ENCODE measurements at regions not wholly inside any gene's neighbourhood (a gene's known extent, or its start where the extent isn't known, plus 50 kb on each side); places are given as distances from the start of the nearest gene placed in this dataset.

DNA sequence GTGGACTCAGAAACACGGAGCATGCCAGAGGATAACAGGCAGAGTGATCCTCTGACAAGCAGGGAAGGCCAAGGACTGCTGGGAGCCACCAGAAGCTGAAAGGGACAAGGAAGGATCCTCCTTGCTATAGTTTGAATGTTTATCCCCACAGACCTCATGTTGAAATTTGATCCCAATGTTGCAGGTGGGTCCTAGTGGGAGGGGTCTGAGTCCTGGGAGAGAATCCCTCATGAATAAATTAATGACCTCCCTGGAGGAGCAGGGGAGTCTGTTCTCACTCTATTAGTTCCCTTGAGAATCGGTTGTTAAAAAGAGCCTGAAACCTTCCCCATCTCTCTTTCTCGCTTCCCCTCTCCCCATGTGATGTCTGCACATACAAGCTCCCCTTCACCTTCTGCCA lies 124.4 kb downstream of the FBXO15 start:
- no peak for DNase-seq (ENCODE audit: low read depth)

DNA sequence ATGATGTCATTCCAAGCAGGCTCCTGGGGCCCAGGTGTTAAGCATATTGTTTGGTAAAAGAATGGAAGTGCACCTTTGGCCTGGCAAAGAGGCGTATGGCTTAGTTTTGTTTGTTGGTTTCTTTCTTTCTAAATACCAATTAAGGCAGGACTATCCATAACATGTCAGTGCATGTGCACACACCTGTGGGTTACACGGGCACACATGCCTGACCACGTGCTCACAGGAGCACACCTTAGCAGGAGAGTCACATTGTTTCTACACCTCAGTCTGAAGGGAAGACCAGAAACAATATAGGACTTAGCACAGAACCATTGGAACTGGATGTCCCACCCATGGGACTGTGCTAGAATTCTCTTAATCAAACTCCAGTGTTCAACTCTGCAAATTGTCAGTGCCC lies 127.8 kb downstream of the FBXO15 start:
- no peak for DNase-seq (ENCODE audit: low read depth)

DNA sequence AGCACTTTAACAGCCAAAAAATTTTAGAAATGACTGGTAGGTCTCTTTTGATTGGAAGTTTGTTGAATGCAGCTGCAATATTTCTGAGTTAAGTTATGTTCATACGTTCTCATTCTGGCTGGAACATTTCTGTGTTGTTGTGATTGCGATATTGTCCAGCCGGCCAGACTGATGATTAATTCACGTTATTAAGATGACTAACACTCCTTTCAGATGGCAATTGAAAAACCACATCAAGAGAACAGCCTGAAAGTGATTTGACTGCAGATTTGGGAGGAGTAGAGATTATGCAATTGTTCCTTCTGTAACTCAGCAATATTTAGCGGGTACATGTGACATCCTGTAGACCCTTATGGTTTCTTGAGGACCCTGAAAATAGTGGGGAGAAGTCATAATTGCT lies 133.7 kb downstream of the FBXO15 start:
- DNase-seq (ENCODE audit: low read depth), result peak; percentile 89

DNA sequence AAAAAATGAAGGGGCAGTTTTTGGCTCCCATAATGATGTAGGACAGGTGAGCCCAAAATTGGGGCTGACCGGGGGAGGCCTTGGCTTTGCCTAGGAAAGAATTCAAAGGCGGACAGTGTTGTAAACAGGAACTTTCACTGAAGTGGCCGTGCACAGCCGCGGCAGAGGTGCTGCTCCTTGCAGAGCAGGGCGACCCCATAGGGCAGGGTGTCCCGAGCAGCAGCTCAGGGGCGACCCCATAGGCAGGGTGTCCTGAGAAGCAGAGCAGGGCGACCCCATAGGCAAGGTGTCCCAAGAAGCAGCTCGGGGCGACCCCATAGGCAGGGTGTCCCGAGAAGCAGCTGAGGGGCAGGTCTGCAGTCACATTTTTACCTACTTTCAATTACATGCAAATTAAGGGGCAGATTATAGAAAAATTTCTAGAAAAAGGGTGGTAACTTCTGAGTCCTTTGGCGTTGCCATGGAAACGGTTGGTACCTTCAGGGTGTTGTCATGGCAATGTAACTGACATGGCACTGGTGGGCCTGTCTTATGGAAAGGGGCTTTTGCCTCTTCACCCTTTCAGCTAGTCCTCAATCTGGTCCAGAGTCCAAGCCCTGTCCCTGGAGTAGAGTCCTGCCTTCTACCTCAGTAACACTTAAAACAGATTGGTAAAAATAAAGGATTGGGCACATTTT lies 134.5 kb downstream of the FBXO15 start:
- no peak for DNase-seq (ENCODE audit: low read depth)

DNA sequence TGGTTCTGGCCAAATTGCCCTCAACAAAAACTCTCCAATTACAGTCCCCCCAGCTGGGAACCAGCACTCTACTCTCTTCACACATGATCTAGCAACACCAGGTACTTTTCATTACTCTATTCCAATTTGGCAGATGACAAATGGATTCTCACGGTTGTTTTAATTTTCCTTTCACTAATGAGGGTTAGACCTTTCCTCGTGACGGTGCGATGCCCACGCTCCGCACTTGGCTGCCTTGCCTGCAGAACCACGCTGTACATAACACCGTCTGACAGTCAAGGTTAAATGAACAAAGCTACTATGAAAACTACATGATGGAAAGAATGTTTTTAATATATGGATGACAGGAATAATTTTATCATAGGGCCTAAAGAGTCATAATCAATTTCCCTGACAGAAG lies 141.5 kb downstream of the FBXO15 start:
- no peak for DNase-seq (ENCODE audit: low read depth)

DNA sequence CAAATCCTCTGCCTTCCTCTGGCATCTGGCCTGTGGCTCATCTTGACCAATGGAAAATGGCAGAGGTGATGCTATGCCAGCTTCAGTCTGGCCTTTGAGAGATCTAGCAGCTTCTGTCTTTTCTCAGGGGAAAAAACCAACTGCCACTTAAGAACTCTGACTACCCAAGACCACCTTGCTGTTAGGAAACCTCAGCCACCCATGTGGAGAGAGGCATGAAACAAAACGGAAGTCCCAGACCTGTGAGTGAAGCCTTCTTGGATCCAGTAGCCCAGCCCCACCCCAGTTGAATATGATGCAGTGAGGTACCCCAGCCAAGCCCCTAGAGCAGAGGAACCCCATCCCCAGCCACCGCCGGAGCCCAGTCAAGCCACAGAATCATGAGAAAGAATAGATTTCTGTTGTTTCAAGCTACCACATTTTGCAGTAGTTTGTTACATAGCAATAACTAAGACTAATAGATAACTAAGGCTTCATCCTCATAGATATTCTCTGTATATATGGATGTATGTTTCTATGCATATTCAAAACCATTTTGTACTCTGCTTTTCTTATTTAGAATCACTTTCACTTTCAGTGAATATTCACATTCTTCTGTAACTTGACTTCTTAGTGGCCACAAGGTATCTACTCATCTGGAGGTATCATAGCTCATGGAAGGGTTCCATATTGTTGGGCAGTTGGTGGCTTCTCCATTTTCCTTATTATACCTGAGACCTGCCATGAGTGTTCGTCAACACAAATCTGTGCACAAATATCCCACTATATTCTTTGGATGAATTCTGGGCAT lies 142.1 kb downstream of the FBXO15 start:
- no peak for DNase-seq (ENCODE audit: low read depth)

DNA sequence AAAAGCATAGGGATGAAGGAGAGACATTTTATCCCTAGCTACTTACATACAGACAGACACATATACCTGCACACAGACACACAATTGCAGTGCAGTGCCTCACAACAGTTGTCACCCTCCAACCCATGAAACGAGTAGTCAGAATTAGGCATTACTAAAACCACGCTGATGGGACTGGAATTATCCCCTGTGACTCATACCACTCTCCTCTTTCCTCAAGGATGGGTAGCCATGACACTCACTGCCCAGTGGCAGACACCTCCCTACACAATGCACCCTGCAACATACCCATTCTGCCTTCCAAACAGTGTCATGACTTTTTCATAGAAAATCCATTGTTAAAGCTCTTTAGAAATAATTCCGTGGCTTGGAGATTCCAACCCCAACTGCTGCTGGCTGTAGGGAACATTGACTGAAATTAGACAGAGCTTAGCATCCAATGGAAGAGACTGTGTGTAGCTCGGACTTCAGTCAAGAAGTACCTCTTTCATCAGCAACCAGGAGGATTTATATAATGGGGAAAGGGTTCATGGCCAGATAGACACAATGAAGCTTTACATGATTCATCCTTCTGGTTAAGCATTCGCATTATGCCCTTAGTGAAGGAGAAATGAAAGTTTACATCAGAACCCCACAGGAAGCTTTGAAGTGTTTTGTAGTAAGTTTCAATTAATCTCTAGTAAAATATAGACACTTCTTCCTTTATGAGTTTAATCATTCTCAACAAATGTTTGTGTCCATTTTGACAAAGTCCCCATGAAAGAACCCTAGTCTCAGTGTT lies 155.2 kb downstream of the FBXO15 start:
- DNase-seq (ENCODE audit: low read depth), result no peak

DNA sequence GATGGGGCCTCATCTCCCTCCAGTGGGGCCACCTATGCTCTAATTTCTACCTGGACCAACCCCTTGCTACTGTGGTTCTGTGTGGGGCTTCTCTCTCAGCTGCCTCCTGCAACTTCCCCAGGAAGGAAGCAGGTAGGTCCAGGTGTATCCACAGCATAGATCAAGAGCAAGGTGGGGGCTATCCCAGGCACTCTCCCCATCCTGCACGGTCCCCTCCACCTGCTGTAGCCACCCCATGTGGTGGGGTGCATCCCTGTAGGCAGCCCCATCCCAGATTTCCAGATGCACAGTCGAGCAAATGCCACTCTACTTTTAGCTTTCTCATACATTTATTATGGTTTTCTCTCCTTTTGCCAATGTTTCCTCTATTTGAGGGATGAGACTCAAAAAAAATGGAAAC lies 156.1 kb downstream of the FBXO15 start:
- no peak for DNase-seq (ENCODE audit: low read depth)

DNA sequence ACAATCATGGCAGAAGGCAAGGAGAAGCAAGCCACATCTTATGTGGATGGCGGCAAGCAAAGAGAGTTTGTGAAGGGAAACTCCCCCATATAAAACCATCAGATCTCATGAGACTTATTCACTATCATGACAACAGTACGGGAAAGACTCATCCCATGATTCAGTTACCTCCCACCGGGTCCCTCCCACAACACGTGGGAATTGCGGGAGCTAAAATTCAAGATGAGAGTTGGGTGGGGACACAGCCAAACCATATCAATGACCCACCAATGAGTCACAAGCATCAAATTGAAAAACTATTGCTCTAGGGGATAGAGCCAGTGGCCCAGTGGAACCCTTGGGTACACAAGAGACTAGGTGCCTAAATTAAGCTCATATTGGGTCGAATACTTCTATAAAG lies 157.4 kb downstream of the FBXO15 start:
- DNase-seq (ENCODE audit: low read depth), result no peak

DNA sequence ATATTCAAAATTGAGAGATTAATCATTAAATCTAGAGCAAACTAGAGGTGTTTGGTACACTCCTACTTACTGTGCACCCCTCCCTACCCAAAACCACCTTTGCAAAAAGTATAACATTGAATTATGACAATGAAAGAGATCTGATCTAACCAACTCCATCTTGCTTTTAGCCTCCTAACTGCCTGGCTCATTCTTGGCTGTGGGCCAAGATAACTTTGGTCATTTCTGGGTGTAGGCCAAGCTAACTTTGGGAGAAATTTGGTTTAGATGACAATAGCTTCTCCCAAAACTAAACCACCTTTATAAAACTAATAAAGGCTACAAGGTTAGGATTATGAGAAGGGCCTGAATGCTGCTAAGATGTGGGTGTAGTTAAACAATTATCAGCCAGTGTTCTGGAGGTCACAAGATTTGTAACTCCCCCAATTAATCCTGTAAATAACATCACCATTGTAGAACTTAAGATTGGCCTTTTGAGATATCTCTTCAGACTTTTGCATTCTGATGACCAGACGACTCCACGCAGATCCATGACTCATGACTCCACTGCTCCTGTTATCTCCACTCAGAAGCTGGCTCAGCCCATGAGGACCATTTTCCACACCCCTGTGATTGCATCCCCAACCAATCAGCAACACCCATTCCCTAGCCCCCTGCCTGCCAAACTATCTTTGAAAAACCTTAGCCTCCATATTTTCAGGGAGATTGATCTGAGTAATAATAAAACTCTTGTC lies 160.2 kb downstream of the FBXO15 start:
- peak; percentile 17 for DNase-seq (ENCODE audit: low read depth)

DNA sequence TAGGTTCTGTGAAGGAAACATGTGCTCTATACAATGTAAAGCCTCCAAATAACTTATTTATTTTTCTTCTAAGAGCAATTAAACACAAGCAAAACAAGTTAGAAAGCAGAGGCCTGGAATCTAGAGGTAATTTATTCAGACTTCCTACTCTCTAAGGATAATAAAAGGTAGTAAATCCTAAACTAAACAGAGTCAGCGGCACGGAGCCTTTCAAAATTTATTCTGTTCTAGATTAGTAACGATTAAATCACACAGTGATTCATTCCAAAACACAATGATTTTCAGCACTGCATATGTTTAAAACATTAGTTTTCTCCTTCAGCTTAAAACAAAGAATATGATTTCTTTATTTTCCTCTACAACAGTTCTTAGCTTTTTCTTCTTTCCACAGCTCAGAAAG lies 160.9 kb downstream of the FBXO15 start:
- no peak for DNase-seq (ENCODE audit: low read depth)

DNA sequence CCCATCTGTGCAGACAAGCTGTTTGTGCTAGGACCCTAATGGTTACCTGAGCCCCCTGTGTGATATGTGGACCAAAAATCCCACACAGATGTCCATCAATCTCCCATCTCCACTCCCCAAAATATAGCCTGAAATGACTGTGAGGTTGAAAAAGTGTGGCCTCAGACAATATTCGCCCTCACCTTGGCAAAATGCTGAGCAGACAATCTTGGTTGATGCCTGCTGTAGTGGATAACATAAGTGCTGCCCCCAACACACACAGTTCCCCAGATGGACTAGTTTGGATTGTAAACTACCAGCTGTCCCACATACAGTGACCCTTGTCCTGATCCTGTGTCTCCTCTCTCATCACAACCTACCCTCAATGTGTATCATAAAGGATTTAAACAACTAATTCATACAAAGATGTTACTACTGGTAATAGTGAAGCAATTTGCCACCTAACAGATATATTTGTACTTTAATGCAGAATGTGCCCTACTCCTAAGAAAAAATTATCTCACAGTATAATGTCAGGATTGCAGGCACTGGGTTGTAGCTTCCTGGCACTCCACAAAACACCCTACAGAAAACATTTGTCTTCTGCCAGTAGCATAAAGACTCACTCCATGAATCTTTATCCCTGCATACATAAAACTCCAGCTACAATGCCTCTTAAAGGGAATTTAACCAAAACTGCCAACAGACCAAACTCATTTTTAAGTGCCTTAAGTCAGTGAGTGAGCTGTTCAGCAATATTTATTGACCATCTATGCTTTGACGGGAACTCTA lies 161.6 kb downstream of the FBXO15 start:
- no peak for DNase-seq (ENCODE audit: low read depth)

DNA sequence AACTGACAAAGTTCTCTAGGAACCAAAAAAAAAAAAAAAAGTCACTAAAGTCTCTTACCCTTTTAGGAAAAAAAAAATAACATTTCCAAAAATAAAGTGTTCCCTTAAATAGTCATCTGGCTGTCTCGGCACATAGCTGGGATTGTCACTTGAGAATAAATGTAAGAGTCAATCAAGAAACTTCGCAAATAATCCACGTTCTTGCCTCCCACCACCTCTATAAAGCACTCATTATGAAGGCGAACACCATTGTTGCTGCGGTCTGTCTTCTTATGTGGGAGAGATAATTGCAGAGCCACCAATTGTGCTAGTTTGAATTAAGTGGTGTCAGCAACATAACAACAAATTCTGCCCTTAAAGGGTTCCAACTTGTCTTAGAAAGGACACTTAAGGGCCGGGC lies 163.7 kb downstream of the FBXO15 start:
- no peak for DNase-seq (ENCODE audit: low read depth)

DNA sequence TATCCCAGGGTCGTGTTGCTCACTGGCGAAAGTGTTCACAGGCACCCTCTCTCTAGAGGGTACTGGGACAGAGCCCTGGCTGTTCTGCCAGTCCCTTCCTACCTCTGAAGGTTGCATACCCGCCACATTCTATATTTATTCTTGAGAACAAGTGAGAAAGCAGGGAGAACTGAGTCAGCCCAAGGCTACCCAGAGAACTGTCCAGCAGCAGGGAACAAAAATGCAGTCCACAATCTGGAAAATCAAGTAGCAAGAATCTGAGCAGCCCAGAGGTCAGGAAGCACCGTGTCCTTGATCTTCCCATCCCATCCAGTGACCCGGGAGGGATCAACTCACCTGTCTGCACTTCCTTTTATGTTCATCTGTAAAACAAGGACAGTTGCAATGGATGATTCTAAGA lies 164.1 kb downstream of the FBXO15 start:
- DNase-seq (ENCODE audit: low read depth), result no peak

DNA sequence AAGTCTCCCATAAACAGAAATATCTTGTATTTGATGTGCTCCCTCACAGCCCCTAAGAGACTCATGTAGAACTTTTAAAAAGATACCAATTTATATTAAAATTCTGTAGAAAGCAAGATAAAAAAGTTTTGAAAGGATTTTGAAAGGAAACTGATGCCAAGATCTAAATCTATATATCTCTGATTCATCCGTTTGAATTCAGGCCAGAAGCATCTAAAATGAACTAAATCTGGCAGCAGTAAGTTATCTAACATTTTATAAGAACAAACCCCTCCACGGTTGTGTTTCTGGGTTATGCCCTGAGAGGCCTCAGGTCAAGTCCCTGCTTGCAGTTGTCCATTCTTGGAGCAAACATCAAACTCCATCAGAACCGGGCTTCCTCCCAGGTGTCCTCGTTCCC lies 165.8 kb downstream of the FBXO15 start:
- DNase-seq (ENCODE audit: low read depth), result no peak

DNA sequence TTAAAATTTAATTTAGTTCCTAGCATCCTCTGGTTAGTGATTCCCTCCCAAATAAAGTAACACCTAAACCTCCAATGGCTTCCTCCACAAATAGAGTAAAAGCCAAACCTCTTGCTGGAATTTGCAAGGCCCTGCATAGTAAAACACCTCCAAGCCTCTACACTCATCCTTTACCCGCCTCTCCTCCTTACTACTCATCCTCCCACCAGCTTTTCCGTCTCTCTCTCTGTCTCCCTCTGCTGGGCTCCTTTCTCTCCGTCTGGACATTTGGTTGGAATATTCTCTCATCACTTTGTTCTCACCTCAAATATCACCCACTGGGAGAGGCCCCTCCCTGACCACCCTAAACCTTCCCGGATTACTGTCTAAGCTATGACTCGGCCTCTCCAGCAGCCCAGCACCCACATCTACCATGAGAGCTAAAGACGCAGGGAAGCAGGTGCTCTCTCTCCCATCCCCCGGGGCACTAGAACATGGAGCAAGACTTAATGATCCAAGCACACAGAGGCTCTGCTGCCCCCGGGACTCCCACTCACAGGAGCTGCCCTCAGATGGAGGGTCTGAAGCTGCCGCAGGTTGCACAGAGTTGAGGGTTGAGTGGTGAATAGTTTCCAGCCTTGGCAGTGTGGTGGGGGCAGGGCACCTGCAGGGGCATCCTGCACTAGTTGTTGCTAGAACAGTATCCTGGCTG lies 167.2 kb downstream of the FBXO15 start:
- DNase-seq (ENCODE audit: low read depth), result no peak

DNA sequence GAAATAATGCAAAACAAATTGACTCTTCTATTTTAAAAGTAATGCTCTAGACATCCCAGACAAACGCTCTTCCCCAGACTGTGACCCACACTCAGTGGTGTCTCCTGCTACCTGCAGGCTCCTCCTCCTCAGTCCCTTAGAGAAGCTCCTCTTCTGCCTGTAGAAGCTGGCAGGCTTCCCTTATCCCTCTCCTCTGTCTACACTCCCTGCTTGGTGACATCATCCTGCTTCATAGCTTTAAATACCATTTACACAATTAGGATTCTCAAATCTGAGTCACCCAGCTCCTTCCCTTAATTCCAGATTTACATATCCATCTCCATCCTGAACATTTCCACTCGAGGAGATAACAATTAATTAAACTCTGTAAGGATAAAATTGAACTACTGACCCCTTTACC lies 167.9 kb downstream of the FBXO15 start:
- peak; percentile 52 for DNase-seq (ENCODE audit: low read depth)

DNA sequence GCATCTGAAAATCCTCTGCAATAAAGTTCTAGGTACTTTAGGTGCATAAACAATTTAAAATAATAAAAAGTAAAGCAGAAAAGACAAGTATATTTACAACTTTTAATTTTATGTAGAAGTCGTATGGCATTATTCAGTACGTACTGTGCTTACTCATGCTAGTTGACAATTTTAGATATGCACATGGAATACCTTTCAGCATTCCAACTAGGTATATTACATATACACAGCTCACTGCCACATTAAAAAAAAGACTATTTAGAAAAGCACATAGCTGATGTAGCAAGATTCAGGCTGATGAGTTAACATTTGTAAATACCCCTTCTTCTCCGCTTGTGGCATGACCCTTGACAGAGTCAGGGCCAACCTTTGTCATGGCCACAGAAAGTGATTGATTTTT lies 171.2 kb downstream of the FBXO15 start:
- DNase-seq (ENCODE audit: low read depth), result no peak

DNA sequence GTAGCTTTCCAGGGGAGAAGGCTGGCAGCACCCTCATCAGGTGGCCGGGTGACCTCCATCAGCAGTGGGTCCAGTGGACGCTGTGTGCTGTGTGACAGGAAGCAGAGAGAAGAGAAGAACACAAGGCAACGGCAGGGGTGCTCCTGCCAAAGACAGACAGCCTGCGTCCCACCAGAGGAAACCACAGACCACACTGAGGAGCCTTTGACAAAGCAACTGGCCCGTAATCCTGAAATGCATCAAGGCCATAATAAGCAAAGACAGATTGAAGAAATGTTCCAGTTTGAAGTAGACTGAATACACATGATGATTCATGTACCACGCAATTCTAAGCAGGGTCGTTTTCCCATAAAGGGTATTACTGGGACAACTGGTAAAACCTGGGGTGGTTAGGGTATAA lies 172.4 kb downstream of the FBXO15 start:
- DNase-seq (ENCODE audit: low read depth), result no peak

DNA sequence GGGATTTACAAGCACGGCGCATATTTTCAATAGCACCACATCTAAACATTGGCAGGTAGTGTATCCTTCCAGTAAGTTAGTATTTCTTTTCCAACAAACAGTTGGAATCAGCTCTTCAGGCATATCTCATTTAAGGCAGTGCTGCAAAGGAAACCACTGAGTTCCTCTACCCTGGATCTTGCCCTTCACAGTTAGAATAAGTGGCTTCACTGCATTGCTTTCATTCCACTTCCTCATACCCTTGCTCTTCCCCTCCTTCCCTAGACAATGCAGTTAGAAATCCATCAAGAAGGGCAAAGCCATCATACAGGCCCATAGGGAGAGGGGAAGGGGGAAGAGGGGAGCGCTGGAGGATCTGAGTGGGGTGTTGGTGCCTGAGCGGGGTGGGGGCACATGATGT lies 173.7 kb downstream of the FBXO15 start:
- DNase-seq (ENCODE audit: low read depth), result no peak

DNA sequence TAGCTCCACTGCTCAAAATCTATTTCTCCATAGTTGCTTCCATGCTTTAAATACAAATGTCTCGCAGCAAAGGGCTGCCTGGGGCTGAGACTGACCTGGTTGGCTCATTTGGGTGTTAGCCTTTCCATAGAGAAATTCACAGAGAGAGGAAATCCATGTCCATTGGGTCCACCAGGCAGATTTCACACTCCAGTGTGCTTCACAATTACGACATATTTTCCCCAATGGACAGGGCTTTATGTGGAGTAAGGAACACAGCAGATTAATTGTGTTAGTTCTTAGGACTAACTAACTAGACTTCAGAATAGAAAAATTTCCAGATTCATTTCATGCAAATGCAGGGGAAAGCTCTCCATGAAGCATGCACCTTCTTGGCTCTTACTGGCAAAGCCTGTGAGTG lies 180.7 kb downstream of the FBXO15 start:
- DNase-seq (ENCODE audit: low read depth), result no peak

Measured in fibroblast of gingiva (primary cell).